ENCODE measurements at regions not wholly inside any gene's neighbourhood (a gene's known extent, or its start where the extent isn't known, plus 50 kb on each side); places are given as distances from the start of the nearest gene placed in this dataset.

DNA sequence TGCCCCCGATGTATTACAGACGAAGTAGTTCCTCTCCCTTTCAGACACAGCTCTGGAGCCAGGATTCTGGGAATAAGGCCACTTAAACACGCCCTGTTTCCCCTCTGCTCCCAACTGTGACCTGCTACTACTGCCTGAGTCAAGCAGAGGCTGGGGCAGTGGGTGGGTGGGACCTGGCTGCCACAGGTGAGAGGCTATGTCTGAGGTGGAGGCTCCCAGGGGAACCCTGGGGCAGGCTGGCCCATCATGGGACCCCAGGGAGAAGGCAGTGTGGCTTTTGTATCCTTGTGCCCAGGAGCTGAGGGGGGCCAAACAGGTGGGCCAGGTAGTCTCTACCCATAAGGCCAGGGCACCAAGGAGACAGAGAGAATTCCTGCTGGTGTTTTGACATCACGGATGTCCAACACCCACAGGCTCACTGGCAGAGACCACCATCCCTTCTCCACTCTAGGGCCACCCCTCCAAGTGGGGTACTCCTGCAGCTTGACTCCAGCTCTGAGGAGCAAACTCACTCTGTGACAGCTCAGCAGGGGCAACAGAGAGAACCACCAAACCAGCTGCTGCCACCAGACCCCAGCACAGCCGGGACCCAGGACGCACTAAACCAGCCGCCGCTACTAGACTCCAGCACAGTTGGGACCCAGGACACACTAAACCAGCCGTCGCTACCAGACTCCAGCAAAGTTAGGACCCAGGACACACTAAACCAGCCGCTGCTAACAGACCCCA lies 105.3 kb upstream of the SMURF2 start:
- 91% methylated on average over 11 of the region's 11 CpGs for WGBS (ENCODE audit: low lambda C conversion rate)
- DNase-seq = no peak

More for the DNA sequence above, 105.3 kb upstream of the SMURF2 start:
- H3K9me3 ChIP-seq = no peaks in the 10 kb centered on the region
- H3K9ac ChIP-seq = no peak overlapping the region
- H3K79me2 ChIP-seq (ENCODE audit: insufficient read depth) = no peaks in the 10 kb centered on the region
- CTCF ChIA-PET = no interaction called here
- POLR2A ChIA-PET = no interaction called here
- H3K4me1 ChIP-seq (ENCODE audit: control insufficient read depth in 1 of 2, insufficient read depth in 2 of 2, low read depth in 1 of 2, low read length in 1 of 2) = no peaks in the 10 kb centered on the region
- H3F3A ChIP-seq (replicated peaks; ENCODE audit: insufficient read depth) = peaks cover 12% of the 10 kb centered on the region
- no peaks in the 10 kb centered on the region for H4K20me1 ChIP-seq (ENCODE audit: insufficient read depth)
- H3K4me2 ChIP-seq = no peak overlapping the region
- no peaks in the 10 kb centered on the region for H3K27me3 ChIP-seq (ENCODE audit: insufficient read depth)
- no peaks in the 10 kb centered on the region for H3K9me2 ChIP-seq
- no peak overlapping the region for H2AFZ ChIP-seq (ENCODE audit: low read depth)
- no peak overlapping the region for H3K4me3 ChIP-seq (ENCODE audit: low read depth in 2 of 2, low read length in 1 of 2)
- no peak overlapping the region for H3K27ac ChIP-seq (ENCODE audit: low read depth in 2 of 2, low read length in 1 of 2)
- TF ChIP-seq RAD21 (IDR thresholded peaks at IDR 0.05; ENCODE audit: low read length) (no peak), CHD2 (IDR thresholded peaks at IDR 0.05; ENCODE audit: low read length, partially characterized antibody) (no peak), SIN3A (IDR thresholded peaks at IDR 0.05; ENCODE audit: borderline replicate concordance, low read depth, low read length) (no peak), FOXM1 (IDR thresholded peaks at IDR 0.05; ENCODE audit: low read depth) (no peak), GATA2 (CRISPR knock-in tag; IDR thresholded peaks at IDR 0.05) (no peak), TCF12 (IDR thresholded peaks at IDR 0.05) (no peak), MEF2A (IDR thresholded peaks at IDR 0.05; ENCODE audit: borderline replicate concordance, low read depth) (no peak), RXRA (IDR thresholded peaks at IDR 0.05; ENCODE audit: borderline replicate concordance, low read depth) (no peak), SMC3 (IDR thresholded peaks at IDR 0.05; ENCODE audit: low read depth, low read length) (no peak), JUND (IDR thresholded peaks at IDR 0.05) (no peak), MXI1 (IDR thresholded peaks at IDR 0.05; ENCODE audit: low read depth, low read length) (no peak), EZH2phosphoT487 (IDR thresholded peaks at IDR 0.05; ENCODE audit: borderline replicate concordance, low read depth) (no peak), GABPA (IDR thresholded peaks at IDR 0.05; ENCODE audit: low read depth) (no peak), TAF1 (IDR thresholded peaks at IDR 0.05; ENCODE audit: borderline replicate concordance, low read depth, low read length) (no peak), NRF1 (IDR thresholded peaks at IDR 0.05; ENCODE audit: low read depth, low read length) (no peak), TEAD4 (IDR thresholded peaks at IDR 0.05; ENCODE audit: borderline replicate concordance, insufficient read depth) (no peak)
- TF ChIP-seq, protein P1, sequence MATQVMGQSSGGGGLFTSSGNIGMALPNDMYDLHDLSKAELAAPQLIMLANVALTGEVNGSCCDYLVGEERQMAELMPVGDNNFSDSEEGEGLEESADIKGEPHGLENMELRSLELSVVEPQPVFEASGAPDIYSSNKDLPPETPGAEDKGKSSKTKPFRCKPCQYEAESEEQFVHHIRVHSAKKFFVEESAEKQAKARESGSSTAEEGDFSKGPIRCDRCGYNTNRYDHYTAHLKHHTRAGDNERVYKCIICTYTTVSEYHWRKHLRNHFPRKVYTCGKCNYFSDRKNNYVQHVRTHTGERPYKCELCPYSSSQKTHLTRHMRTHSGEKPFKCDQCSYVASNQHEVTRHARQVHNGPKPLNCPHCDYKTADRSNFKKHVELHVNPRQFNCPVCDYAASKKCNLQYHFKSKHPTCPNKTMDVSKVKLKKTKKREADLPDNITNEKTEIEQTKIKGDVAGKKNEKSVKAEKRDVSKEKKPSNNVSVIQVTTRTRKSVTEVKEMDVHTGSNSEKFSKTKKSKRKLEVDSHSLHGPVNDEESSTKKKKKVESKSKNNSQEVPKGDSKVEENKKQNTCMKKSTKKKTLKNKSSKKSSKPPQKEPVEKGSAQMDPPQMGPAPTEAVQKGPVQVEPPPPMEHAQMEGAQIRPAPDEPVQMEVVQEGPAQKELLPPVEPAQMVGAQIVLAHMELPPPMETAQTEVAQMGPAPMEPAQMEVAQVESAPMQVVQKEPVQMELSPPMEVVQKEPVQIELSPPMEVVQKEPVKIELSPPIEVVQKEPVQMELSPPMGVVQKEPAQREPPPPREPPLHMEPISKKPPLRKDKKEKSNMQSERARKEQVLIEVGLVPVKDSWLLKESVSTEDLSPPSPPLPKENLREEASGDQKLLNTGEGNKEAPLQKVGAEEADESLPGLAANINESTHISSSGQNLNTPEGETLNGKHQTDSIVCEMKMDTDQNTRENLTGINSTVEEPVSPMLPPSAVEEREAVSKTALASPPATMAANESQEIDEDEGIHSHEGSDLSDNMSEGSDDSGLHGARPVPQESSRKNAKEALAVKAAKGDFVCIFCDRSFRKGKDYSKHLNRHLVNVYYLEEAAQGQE (IDR thresholded peaks at IDR 0.05; ENCODE audit: low read depth, low read length) = no peak
- TF ChIP-seq, protein P2, sequence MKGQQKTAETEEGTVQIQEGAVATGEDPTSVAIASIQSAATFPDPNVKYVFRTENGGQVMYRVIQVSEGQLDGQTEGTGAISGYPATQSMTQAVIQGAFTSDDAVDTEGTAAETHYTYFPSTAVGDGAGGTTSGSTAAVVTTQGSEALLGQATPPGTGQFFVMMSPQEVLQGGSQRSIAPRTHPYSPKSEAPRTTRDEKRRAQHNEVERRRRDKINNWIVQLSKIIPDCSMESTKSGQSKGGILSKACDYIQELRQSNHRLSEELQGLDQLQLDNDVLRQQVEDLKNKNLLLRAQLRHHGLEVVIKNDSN (IDR thresholded peaks at IDR 0.05; ENCODE audit: borderline replicate concordance, low read depth) = no peak
- TF ChIP-seq, protein P3, sequence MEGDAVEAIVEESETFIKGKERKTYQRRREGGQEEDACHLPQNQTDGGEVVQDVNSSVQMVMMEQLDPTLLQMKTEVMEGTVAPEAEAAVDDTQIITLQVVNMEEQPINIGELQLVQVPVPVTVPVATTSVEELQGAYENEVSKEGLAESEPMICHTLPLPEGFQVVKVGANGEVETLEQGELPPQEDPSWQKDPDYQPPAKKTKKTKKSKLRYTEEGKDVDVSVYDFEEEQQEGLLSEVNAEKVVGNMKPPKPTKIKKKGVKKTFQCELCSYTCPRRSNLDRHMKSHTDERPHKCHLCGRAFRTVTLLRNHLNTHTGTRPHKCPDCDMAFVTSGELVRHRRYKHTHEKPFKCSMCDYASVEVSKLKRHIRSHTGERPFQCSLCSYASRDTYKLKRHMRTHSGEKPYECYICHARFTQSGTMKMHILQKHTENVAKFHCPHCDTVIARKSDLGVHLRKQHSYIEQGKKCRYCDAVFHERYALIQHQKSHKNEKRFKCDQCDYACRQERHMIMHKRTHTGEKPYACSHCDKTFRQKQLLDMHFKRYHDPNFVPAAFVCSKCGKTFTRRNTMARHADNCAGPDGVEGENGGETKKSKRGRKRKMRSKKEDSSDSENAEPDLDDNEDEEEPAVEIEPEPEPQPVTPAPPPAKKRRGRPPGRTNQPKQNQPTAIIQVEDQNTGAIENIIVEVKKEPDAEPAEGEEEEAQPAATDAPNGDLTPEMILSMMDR (IDR thresholded peaks at IDR 0.05) = no peak
- TF ChIP-seq, protein P4, sequence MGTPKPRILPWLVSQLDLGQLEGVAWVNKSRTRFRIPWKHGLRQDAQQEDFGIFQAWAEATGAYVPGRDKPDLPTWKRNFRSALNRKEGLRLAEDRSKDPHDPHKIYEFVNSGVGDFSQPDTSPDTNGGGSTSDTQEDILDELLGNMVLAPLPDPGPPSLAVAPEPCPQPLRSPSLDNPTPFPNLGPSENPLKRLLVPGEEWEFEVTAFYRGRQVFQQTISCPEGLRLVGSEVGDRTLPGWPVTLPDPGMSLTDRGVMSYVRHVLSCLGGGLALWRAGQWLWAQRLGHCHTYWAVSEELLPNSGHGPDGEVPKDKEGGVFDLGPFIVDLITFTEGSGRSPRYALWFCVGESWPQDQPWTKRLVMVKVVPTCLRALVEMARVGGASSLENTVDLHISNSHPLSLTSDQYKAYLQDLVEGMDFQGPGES (IDR thresholded peaks at IDR 0.05; ENCODE audit: low read depth, low read length) = no peak
- peaks cover 3 to 4% of the 10 kb centered on the region in 2 experiments for H3K36me3 ChIP-seq (replicated peaks in 1 of 2; ENCODE audit: control insufficient read depth in 1 of 2, insufficient read depth in 2 of 2, low read length in 1 of 2)

All from SK-N-SH (cell line).